Neuronal stem cell (in vitro differentiated cells): ENCODE measurements at regions not wholly inside any gene's neighbourhood (a gene's known extent, or its start where the extent isn't known, plus 50 kb on each side); places are given as distances from the start of the nearest gene placed in this dataset.
"Not testable (repeated sequence)": the region's sequence is repeated elsewhere in the genome, so short reads cannot be mapped to it uniquely, and the experiment has no call there.

Experiments
- DNase-seq: peaks from one replicate; pipeline ENCODE4 v3.0.0-alpha.2; 2013; ENCODE audit warnings: low spot score
- H2AFZ ChIP-seq: one replicate; pipeline ENCODE4 v1.6.1; 2013; ENCODE audit warnings: mild to moderate bottlenecking, low read length, inconsistent platforms
- H2AK5ac ChIP-seq: 2 replicates; pipeline ENCODE4 v1.6.1; 2013; ENCODE audit warnings: low read depth, mild to moderate bottlenecking, inconsistent platforms, low read length, moderate library complexity, mixed read lengths
- H2BK120ac ChIP-seq: 2 replicates; pipeline ENCODE4 v1.6.1; 2013; ENCODE audit warnings: low read depth, mild to moderate bottlenecking, inconsistent platforms, low read length, moderate library complexity, mixed read lengths
- H2BK12ac ChIP-seq: one replicate; pipeline ENCODE4 v1.6.1; 2013; ENCODE audit warnings: low read length, inconsistent platforms
- H2BK15ac ChIP-seq: 2 replicates; pipeline ENCODE4 v1.6.1; 2013; ENCODE audit warnings: mild to moderate bottlenecking, low read length, inconsistent platforms, mixed read lengths
- H2BK5ac ChIP-seq: one replicate; pipeline ENCODE4 v1.6.1; 2013; ENCODE audit warnings: inconsistent platforms, mild to moderate bottlenecking, low read length, moderate library complexity
- H3K14ac ChIP-seq: one replicate; pipeline ENCODE4 v1.6.1; 2013; ENCODE audit warnings: low read length, inconsistent platforms
- H3K18ac ChIP-seq: 2 replicates; pipeline ENCODE4 v1.6.1; 2013; ENCODE audit warnings: low read length, inconsistent platforms
- H3K23ac ChIP-seq: 2 replicates; pipeline ENCODE4 v1.6.1; 2013; ENCODE audit warnings: low read depth, mild to moderate bottlenecking, mixed read lengths, low read length, inconsistent platforms; ENCODE audit not compliant: poor library complexity
- H3K27ac ChIP-seq: replicated peaks from 3 replicates; pipeline ENCODE4 v1.5.1; 2013; ENCODE audit warnings: low read length, inconsistent platforms
- H3K27me3 ChIP-seq, 3 experiments: 2 replicates each; pipeline ENCODE4 v1.6.1; 2013; ENCODE audit warnings: low read length in 3 of 3, mild to moderate bottlenecking in 2 of 3, inconsistent platforms in 1 of 3, low read depth in 1 of 3, mixed read lengths in 1 of 3, moderate library complexity in 1 of 3; ENCODE audit not compliant: control insufficient read depth in 3 of 3, insufficient read depth in 3 of 3
- H3K36me3 ChIP-seq, 2 donors: replicated peaks in 1 of 2; 2 replicates each; pipeline ENCODE4 v1.6.1; 2013; ENCODE audit warnings: low read length in 2 of 2; ENCODE audit not compliant: control insufficient read depth in 2 of 2, insufficient read depth in 2 of 2
- H3K4ac ChIP-seq: 2 replicates; pipeline ENCODE4 v1.6.1; 2013; ENCODE audit warnings: inconsistent platforms, mild to moderate bottlenecking, low read length, moderate library complexity
- H3K4me1 ChIP-seq, 2 donors: 1 replicate in 1 of 2; 2 replicates in 1 of 2; pipeline ENCODE4 v1.6.1; 2013; ENCODE audit warnings: low read length in 2 of 2, low read depth in 1 of 2; ENCODE audit not compliant: control insufficient read depth in 2 of 2, insufficient read depth in 1 of 2
- H3K4me2 ChIP-seq: one replicate; pipeline ENCODE4 v1.6.1; 2013; ENCODE audit warnings: mild to moderate bottlenecking, low read length, inconsistent platforms; ENCODE audit not compliant: insufficient read depth, poor library complexity, severe bottlenecking
- H3K4me3 ChIP-seq, 2 donors: 2 replicates each; pipeline ENCODE4 v1.5.1; 2013; ENCODE audit warnings: low read length in 2 of 2, mild to moderate bottlenecking in 2 of 2, inconsistent platforms in 1 of 2, moderate library complexity in 1 of 2
- H3K79me1 ChIP-seq: one replicate; pipeline ENCODE4 v1.6.1; 2013; ENCODE audit warnings: low read depth, mild to moderate bottlenecking, inconsistent platforms, low read length, moderate library complexity
- H3K9ac ChIP-seq: one replicate; pipeline ENCODE4 v1.6.1; 2013; ENCODE audit warnings: mild to moderate bottlenecking, low read depth, low read length, inconsistent platforms; ENCODE audit not compliant: poor library complexity
- H3K9me3 ChIP-seq, 2 donors: replicated peaks in 1 of 2; 2 replicates each; pipeline versions ENCODE3 to v1.6.1; 2013; ENCODE audit warnings: low read length in 2 of 2, mild to moderate bottlenecking in 2 of 2, inconsistent platforms in 1 of 2, low read depth in 1 of 2, mixed read lengths in 1 of 2, moderate library complexity in 1 of 2; ENCODE audit not compliant: control insufficient read depth in 2 of 2, insufficient read depth in 1 of 2
- H4K8ac ChIP-seq: one replicate; pipeline ENCODE4 v1.6.1; 2013; ENCODE audit warnings: low read depth, mild to moderate bottlenecking, inconsistent platforms, low read length, moderate library complexity
- H4K91ac ChIP-seq: one replicate; pipeline ENCODE4 v1.6.1; 2013; ENCODE audit warnings: low read length, low read depth, mild to moderate bottlenecking, inconsistent platforms; ENCODE audit not compliant: poor library complexity
- WGBS, 2 donors: extraction: QIAGEN DNeasy Blood & Tissue Kit; methylation state at CpG; one replicate each; pipeline ENCODE4 v1.1.7; 2013; ENCODE audit warnings: missing lambda C conversion rate in 2 of 2, mixed read lengths in 1 of 2; ENCODE audit not compliant: insufficient read length in 2 of 2, insufficient replicate concordance in 1 of 2; ENCODE audit errors: extremely low coverage in 2 of 2; 5-methylcytosine and 5-hydroxymethylcytosine counted together

DNA sequence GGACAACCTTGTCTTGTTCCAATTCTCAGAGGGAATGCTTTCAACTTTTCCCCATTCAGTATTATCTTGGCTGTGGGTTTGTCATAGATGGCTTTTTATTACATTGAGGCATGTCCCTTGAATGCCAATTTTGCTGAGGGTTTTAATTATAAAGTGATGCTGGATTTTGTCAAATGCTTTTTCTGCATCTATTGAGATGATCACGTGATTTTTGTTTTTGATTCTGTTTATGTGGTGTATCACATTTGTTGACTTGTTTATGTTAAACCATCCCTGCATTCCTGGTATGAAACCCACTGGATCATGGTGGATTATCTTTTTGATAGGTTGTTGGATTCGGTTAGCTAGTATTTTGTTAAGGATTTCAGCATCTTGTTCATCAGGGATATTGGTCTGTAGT is 885.6 kb upstream of the SLC39A10 start:
- not testable (repeated sequence) for H3K9ac ChIP-seq, H3K18ac ChIP-seq, H3K79me1 ChIP-seq, H4K8ac ChIP-seq, H2BK120ac ChIP-seq, H2BK15ac ChIP-seq, H3K4me1 ChIP-seq, H2BK12ac ChIP-seq, H3K14ac ChIP-seq, H3K36me3 ChIP-seq, H3K4ac ChIP-seq, H3K4me3 ChIP-seq, H3K27me3 ChIP-seq, H4K91ac ChIP-seq, H3K9me3 ChIP-seq, DNase-seq, H2AK5ac ChIP-seq, H2AFZ ChIP-seq, H2BK5ac ChIP-seq, H3K4me2 ChIP-seq, H3K27ac ChIP-seq, H3K23ac ChIP-seq
- WGBS, 2 donors, result no CpG with 5 or more reads among the region's 2 CpGs

DNA sequence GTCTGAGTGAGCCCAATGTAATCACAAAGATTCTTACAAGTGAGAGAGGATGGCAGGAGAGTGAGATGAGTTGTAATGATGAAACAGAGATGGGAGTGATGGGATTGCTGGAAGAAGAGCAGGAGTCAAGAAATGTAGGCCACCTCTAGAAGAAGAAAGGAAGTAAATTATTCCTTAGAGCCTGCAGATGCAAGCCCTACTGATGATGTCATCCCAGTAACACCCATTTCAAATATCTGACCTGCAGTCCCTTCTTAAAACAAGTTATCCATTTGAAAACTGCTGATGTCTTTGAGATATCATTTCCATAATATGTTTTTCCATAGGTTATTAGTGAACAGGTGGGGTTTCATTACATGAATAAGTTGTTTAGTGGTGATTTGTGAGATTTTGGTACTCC is 888.0 kb upstream of the SLC39A10 start:
- Histone ChIP-seq H3K9me3 (no peaks in the 10 kb centered on the region), H4K91ac (no peak overlapping the region), H2BK5ac (no peak overlapping the region), H2BK120ac (no peak overlapping the region), H3K4me3 (no peak overlapping the region), H3K79me1 (no peaks in the 10 kb centered on the region), H3K4ac (no peak overlapping the region), H2BK15ac (no peak overlapping the region), H3K27ac (no peak overlapping the region), H3K23ac (no peak overlapping the region), H2AK5ac (no peak overlapping the region), H4K8ac (no peak overlapping the region), H2BK12ac (no peak overlapping the region), H2AFZ (no peak overlapping the region), H3K36me3 (no peaks in the 10 kb centered on the region), H3K4me2 (no peak overlapping the region), H3K4me1 (peaks cover 0 to 3% of the 10 kb centered on the region in 2 donors), H3K9ac (no peak overlapping the region), H3K14ac (no peak overlapping the region), H3K27me3 (no peaks in the 10 kb centered on the region), H3K18ac (no peak overlapping the region)
- DNase-seq, result no peak

DNA sequence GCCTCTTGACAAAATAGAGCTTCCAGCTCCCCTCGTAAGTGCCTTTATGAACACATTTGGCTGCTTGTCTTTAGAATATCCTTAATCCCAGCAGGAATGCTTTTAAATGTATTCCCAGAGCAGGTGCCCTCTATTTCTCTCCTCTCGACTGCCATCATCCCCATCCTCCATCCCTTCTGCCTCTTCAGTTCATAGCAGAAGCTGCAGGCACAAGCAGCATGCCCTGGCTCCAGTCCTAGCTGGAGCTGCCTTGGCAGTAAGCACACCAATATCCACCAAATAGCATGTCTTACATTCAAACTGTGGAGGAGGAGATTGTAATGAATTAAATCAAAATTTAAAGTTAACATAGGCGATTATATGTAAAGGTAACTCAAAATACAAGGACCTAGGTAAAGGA is 891.3 kb upstream of the SLC39A10 start:
- Histone ChIP-seq H3K4me2 (no peak overlapping the region), H3K9ac (no peak overlapping the region), H2BK5ac (no peak overlapping the region), H2BK120ac (no peak overlapping the region), H2BK12ac (no peak overlapping the region), H2BK15ac (no peak overlapping the region), H3K14ac (no peak overlapping the region), H3K18ac (no peak overlapping the region), H2AK5ac (no peak overlapping the region), H3K4me1 (peaks cover 0 to 3% of the 10 kb centered on the region in 2 donors), H3K4me3 (no peak overlapping the region), H3K36me3 (no peaks in the 10 kb centered on the region), H3K79me1 (no peaks in the 10 kb centered on the region), H3K27ac (peak overlapping the region; percentile 16), H3K9me3 (no peaks in the 10 kb centered on the region), H2AFZ (no peak overlapping the region), H3K23ac (no peak overlapping the region), H3K4ac (no peak overlapping the region), H4K91ac (no peak overlapping the region), H3K27me3 (no peaks in the 10 kb centered on the region), H4K8ac (no peak overlapping the region)
- DNase-seq, result no peak
- no CpG with 5 or more reads among the region's 3 CpGs for WGBS, 2 donors

DNA sequence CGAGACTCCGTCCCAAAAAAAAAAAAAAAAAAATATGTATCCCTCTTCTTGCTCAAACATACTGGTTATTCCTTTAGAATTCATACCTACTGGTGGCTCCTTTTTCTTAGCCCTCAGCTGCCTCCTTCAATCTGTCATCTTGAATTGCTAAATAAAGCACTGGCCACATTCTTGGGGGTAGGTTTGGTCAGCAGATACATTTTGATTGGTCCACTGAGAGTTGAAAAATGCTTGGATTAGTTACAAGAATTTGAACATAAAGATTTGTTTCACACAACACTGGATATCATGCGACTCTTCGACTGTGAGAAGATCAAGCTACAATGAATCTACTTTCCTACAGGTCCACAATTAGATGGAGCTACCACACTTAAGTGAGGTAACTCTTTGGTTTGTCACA is 906.1 kb upstream of the SLC39A10 start:
- no peak overlapping the region for H3K27ac ChIP-seq
- no peaks in the 10 kb centered on the region for H3K27me3 ChIP-seq
- H3K36me3 ChIP-seq, result no peaks in the 10 kb centered on the region
- no peak overlapping the region for H3K4me3 ChIP-seq
- WGBS, 2 donors, result no CpG with 5 or more reads among the region's 4 CpGs
- no peak overlapping the region for H2BK120ac ChIP-seq
- H2AK5ac ChIP-seq, result no peak overlapping the region
- H3K23ac ChIP-seq, result no peak overlapping the region
- H2BK12ac ChIP-seq, result no peak overlapping the region
- no peak overlapping the region for H2AFZ ChIP-seq
- no peaks in the 10 kb centered on the region for H3K9me3 ChIP-seq
- no peak overlapping the region for H2BK15ac ChIP-seq
- no peak overlapping the region for H2BK5ac ChIP-seq
- H4K8ac ChIP-seq, result no peak overlapping the region
- no peaks in the 10 kb centered on the region for H3K4me1 ChIP-seq
- H3K79me1 ChIP-seq, result no peaks in the 10 kb centered on the region
- no peak overlapping the region for H3K14ac ChIP-seq
- no peak overlapping the region for H3K18ac ChIP-seq
- H4K91ac ChIP-seq, result no peak overlapping the region
- H3K4ac ChIP-seq, result no peak overlapping the region
- DNase-seq, result no peak
- no peak overlapping the region for H3K4me2 ChIP-seq
- H3K9ac ChIP-seq, result no peak overlapping the region
